IMR-90 (cell line): ENCODE measurements at regions not wholly inside any gene's neighbourhood (a gene's known extent, or its start where the extent isn't known, plus 50 kb on each side); places are given as distances from the start of the nearest gene placed in this dataset.

ENCODE experiments used
- ATAC-seq: fragments of 200-7000 bp; cut with Tn5 transposase; 2 replicates; pipeline ENCODE4 v1.9.1; 2020; ENCODE audit warnings: low read depth, mild to moderate bottlenecking, moderate library complexity
- BruUV-seq: library from RNA; stranded (reverse); fragments of 400-500 nt; replicated peaks from 2 replicates; lab custom pipeline; 2021; lab: Mats Ljungman, UMichigan
- CTCF ChIA-PET: fragments of 300-600 bp; formaldehyde crosslinking; extraction: SDS; loops from one replicate; lab custom pipeline; 2021; ENCODE audit warnings: antibody characterized with exemption; lab: Yijun Ruan, JAX
- POLR2A ChIA-PET: fragments of 300-600 bp; sonication (Branson Sonifier 250); formaldehyde crosslinking; loops from one replicate; lab custom pipeline; 2022; ENCODE audit warnings: antibody characterized with exemption; ENCODE audit not compliant: unreplicated experiment; lab: Charles Lee
- DNase-seq: peaks from one replicate; pipeline ENCODE4 v3.0.0; 2013
- H2AFZ ChIP-seq: replicated peaks from 2 replicates; pipeline ENCODE3; 2013; ENCODE audit warnings: low read length, mild to moderate bottlenecking; ENCODE audit not compliant: poor library complexity
- H2AK5ac ChIP-seq: 2 replicates; pipeline ENCODE4 v1.6.1; 2013; ENCODE audit warnings: low read depth, low read length, inconsistent platforms
- H2AK9ac ChIP-seq: replicated peaks from 2 replicates; pipeline ENCODE3; 2013; ENCODE audit warnings: mild to moderate bottlenecking, low read depth, low read length, moderate library complexity; ENCODE audit not compliant: poor library complexity
- H2BK120ac ChIP-seq: 2 replicates; pipeline ENCODE4 v1.6.1; 2013; ENCODE audit warnings: low read depth, low read length, inconsistent platforms
- H2BK15ac ChIP-seq: 3 replicates; pipeline ENCODE4 v1.6.1; 2013; ENCODE audit warnings: low read depth, low read length, inconsistent platforms
- H2BK20ac ChIP-seq: 2 replicates; pipeline ENCODE4 v1.6.1; 2013; ENCODE audit warnings: low read depth, mild to moderate bottlenecking, inconsistent platforms, low read length, moderate library complexity
- H2BK5ac ChIP-seq: 2 replicates; pipeline ENCODE4 v1.6.1; 2013; ENCODE audit warnings: mild to moderate bottlenecking, low read depth, low read length, inconsistent platforms; ENCODE audit not compliant: poor library complexity, severe bottlenecking
- H3K14ac ChIP-seq: replicated peaks from 2 replicates; pipeline ENCODE4 v1.6.1; 2013; ENCODE audit warnings: low read depth, low read length, inconsistent platforms
- H3K18ac ChIP-seq: 2 replicates; pipeline ENCODE4 v1.6.1; 2013; ENCODE audit warnings: low read depth, low read length, control low read depth
- H3K23ac ChIP-seq: 2 replicates; pipeline ENCODE4 v1.6.1; 2013; ENCODE audit warnings: low read depth, low read length, inconsistent platforms
- H3K27ac ChIP-seq: 2 replicates; pipeline ENCODE4 v1.5.1; 2013; ENCODE audit warnings: mild to moderate bottlenecking, control low read depth, low read length; ENCODE audit not compliant: insufficient read depth
- H3K27me3 ChIP-seq: 2 replicates; pipeline ENCODE4 v1.6.1; 2013; ENCODE audit warnings: low read length; ENCODE audit not compliant: control insufficient read depth, insufficient read depth
- H3K36me3 ChIP-seq: 2 replicates; pipeline ENCODE4 v1.6.1; 2013; ENCODE audit warnings: low read length, mixed read lengths; ENCODE audit not compliant: control insufficient read depth, insufficient read depth
- H3K4ac ChIP-seq: 2 replicates; pipeline ENCODE4 v1.6.1; 2013; ENCODE audit warnings: low read depth, low read length, inconsistent platforms
- H3K4me1 ChIP-seq: 2 replicates; pipeline ENCODE4 v1.6.1; 2013; ENCODE audit warnings: low read length, mixed read lengths; ENCODE audit not compliant: control insufficient read depth, insufficient read depth
- H3K4me2 ChIP-seq: 2 replicates; pipeline ENCODE4 v1.6.1; 2013; ENCODE audit warnings: low read depth, mild to moderate bottlenecking, control low read depth, low read length, moderate library complexity
- H3K4me3 ChIP-seq: 2 replicates; pipeline ENCODE4 v1.5.1; 2013; ENCODE audit warnings: low read depth, mild to moderate bottlenecking, control low read depth, low read length, moderate library complexity; ENCODE audit not compliant: insufficient read depth
- H3K56ac ChIP-seq: 2 replicates; pipeline ENCODE4 v1.6.1; 2013; ENCODE audit warnings: low read length, inconsistent platforms; ENCODE audit not compliant: insufficient read depth; ENCODE audit errors: extremely low read depth
- H3K79me1 ChIP-seq, 2 experiments: 2 replicates each; pipeline ENCODE4 v1.6.1; 2013; ENCODE audit warnings: low read length in 2 of 2, inconsistent platforms in 1 of 2, low read depth in 1 of 2
- H3K9ac ChIP-seq: 2 replicates; pipeline ENCODE4 v1.6.1; 2013; ENCODE audit warnings: low read depth, low read length, control low read depth
- H3K9me1 ChIP-seq: 2 replicates; pipeline ENCODE4 v1.6.1; 2013; ENCODE audit warnings: low read length, inconsistent platforms; ENCODE audit not compliant: insufficient read depth
- H3K9me3 ChIP-seq: 2 replicates; pipeline ENCODE4 v1.6.1; 2013; ENCODE audit warnings: low read length; ENCODE audit not compliant: control insufficient read depth, insufficient read depth
- H4K20me1 ChIP-seq: 2 replicates; pipeline ENCODE4 v1.6.1; 2013; ENCODE audit warnings: low read length, inconsistent platforms; ENCODE audit not compliant: insufficient read depth
- H4K5ac ChIP-seq: 2 replicates; pipeline ENCODE4 v1.6.1; 2013; ENCODE audit warnings: mild to moderate bottlenecking, low read depth, low read length, control low read depth
- H4K8ac ChIP-seq, 2 experiments: 2 replicates each; pipeline ENCODE4 v1.6.1; 2013; ENCODE audit warnings: low read depth in 2 of 2, low read length in 2 of 2, control low read depth in 1 of 2, inconsistent platforms in 1 of 2
- H4K91ac ChIP-seq: 2 replicates; pipeline ENCODE4 v1.6.1; 2013; ENCODE audit warnings: low read depth, low read length, inconsistent platforms; ENCODE audit not compliant: insufficient read depth
- CEBPB ChIP-seq: IDR thresholded peaks from 2 replicates; pipeline ENCODE4 v1.6.1; 2012; ENCODE audit warnings: low read depth, low read length, improper control_type of control experiment
- MAFK ChIP-seq: IDR thresholded peaks from 2 replicates; pipeline ENCODE4 v1.6.1; 2012; ENCODE audit warnings: low read depth, low read length, improper control_type of control experiment
- MAZ ChIP-seq: IDR thresholded peaks from 2 replicates; pipeline ENCODE4 v1.6.1; 2012; ENCODE audit warnings: low read depth, mild to moderate bottlenecking, low read length, improper control_type of control experiment, moderate library complexity, borderline replicate concordance
- MXI1 ChIP-seq: IDR thresholded peaks from 2 replicates; pipeline ENCODE4 v1.6.1; 2012; ENCODE audit warnings: low read depth, mild to moderate bottlenecking, low read length, moderate library complexity, borderline replicate concordance
- NFE2L2 ChIP-seq: fragments of 150-350 bp; IDR thresholded peaks from 2 replicates; pipeline ENCODE4 v1.6.1; 2016; ENCODE audit warnings: low read depth, mild to moderate bottlenecking, low read length
- SMC3 ChIP-seq: fragments of 150-350 bp; IDR thresholded peaks from 2 replicates; pipeline ENCODE4 v1.6.1; 2016; ENCODE audit warnings: low read depth, mild to moderate bottlenecking, antibody characterized with exemption, low read length, moderate library complexity
- dilution Hi-C: fragments of 300-500 bp; cut with HindIII; formaldehyde crosslinking; loops from one replicate; pipeline ENCODE4 v1.14.3; 2018; ENCODE audit warnings: low sequenced_read_pairs; ENCODE audit not compliant: unreplicated experiment
- in situ Hi-C: fragments of 300-500 bp; cut with MboI; formaldehyde crosslinking; loops from 3 replicates; pipeline ENCODE4 v1.14.3; 2019; ENCODE audit warnings: low sequenced_read_pairs, inconsistent platforms, mixed read lengths
- intact Hi-C: fragments of 100-400 bp; cut with micrococcal nuclease; formaldehyde crosslinking; loops from 2 replicates; pipeline ENCODE4 v1.10.0; 2022

DNA sequence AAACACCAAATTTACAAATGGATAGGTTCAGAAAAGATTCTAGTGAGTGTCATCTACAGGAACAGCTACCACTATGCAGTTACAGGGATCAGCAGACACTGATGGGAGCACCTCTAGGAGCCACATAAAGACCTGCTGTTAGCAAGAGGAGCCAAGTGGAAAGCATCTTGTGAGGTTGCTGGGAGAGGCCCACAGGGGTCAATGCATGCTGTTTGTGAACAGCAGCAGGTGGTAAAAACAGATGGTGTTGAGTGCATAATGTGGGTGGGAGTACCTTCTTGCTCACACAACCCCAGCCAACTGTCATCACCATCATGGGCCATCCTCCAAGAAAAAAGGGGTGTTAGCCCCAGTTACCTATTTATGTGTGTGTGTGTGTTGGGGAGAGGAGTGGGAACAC is 215.2 kb upstream of the SSTR1 start:
- Histone ChIP-seq H3K9ac (no peak overlapping the region), H3K4ac (no peak overlapping the region), H3K27me3 (no peaks in the 10 kb centered on the region), H3K27ac (no peak overlapping the region), H4K5ac (no peak overlapping the region), H3K14ac (no peak overlapping the region), H3K79me1 (no peaks in the 10 kb centered on the region), H3K56ac (no peak overlapping the region), H4K91ac (no peak overlapping the region), H2AK9ac (peak overlapping the region; percentile 31), H3K9me3 (no peaks in the 10 kb centered on the region), H4K20me1 (no peaks in the 10 kb centered on the region), H3K18ac (no peak overlapping the region), H2BK20ac (no peak overlapping the region), H3K23ac (no peak overlapping the region), H2BK5ac (no peak overlapping the region), H3K4me3 (no peak overlapping the region), H2AFZ (no peak overlapping the region), H3K4me2 (no peak overlapping the region), H3K4me1 (0 out of 2 replicates have a peak, but pooled peaks cover 2% of the 10 kb centered on the region), H2BK15ac (no peak overlapping the region), H2AK5ac (no peak overlapping the region), H3K9me1 (no peaks in the 10 kb centered on the region), H4K8ac (no peak overlapping the region), H2BK120ac (no peak overlapping the region), H3K36me3 (no peaks in the 10 kb centered on the region)
- dilution Hi-C loops = no loop called here
- DNase-seq = no peak
- BruUV-seq = no TSS peak
- ChIA-PET POLR2A (no interaction called here), CTCF (no interaction called here)
- intact Hi-C loops = loop anchor here (10.0 kb wide), 1 partner anchor 182 kb away; no protein-coding TSS in a partner anchor
- ATAC-seq = no peak
- no peak for TF ChIP-seq NFE2L2
- no peak for TF ChIP-seq MXI1
- TF ChIP-seq SMC3 = no peak
- no peak for TF ChIP-seq CEBPB
- no peak for TF ChIP-seq MAZ
- no peak for TF ChIP-seq MAFK
- in situ Hi-C loops = no loop called here
